Neural cell (in vitro differentiated cells): ENCODE measurements at regions not wholly inside any gene's neighbourhood (a gene's known extent, or its start where the extent isn't known, plus 50 kb on each side); places are given as distances from the start of the nearest gene placed in this dataset.

Experiments used
- H2AFZ ChIP-seq: fragments of 200-600, 300-800 bp; sonication (generic), shearing (Covaris generic); 2 replicates; pipeline ENCODE4 v1.6.0; 2014; ENCODE audit warnings: low read depth, mild to moderate bottlenecking, antibody characterized with exemption, low read length, moderate library complexity
- H3F3A ChIP-seq: fragments of 200-600 bp; shearing (Covaris generic); 2 replicates; pipeline ENCODE4 v1.6.1; 2016; ENCODE audit warnings: mild to moderate bottlenecking, moderate library complexity, mixed read lengths, antibody characterized with exemption, low read length; ENCODE audit not compliant: insufficient read depth, poor library complexity, severe bottlenecking
- H3K27ac ChIP-seq: fragments of 200-600, 300-800 bp; sonication (generic), shearing (Covaris generic); 2 replicates; pipeline ENCODE4 v1.5.1; 2014; ENCODE audit warnings: mild to moderate bottlenecking, low read length, moderate library complexity
- H3K27me3 ChIP-seq: fragments of 300-800, 200-600 bp; sonication (generic), shearing (Covaris generic); 2 replicates; pipeline ENCODE4 v1.6.0; 2014; ENCODE audit warnings: mild to moderate bottlenecking, low read depth, low read length, moderate library complexity; ENCODE audit not compliant: insufficient read depth
- H3K36me3 ChIP-seq: fragments of 300-800, 200-600 bp; sonication (generic), shearing (Covaris generic); 2 replicates; pipeline ENCODE4 v1.5.1; 2014; ENCODE audit warnings: mild to moderate bottlenecking, antibody characterized with exemption, low read length, moderate library complexity; ENCODE audit not compliant: insufficient read depth
- H3K4me2 ChIP-seq: fragments of 300-800, 200-600 bp; sonication (generic), shearing (Covaris generic); 2 replicates; pipeline ENCODE4 v1.6.0; 2014; ENCODE audit warnings: mild to moderate bottlenecking, low read length
- H3K4me3 ChIP-seq: fragments of 300-800, 200-600 bp; sonication (generic), shearing (Covaris generic); 2 replicates; pipeline ENCODE4 v1.5.1; 2014; ENCODE audit warnings: mild to moderate bottlenecking, low read length, moderate library complexity
- H3K79me2 ChIP-seq: fragments of 200-600 bp; shearing (Covaris generic); replicated peaks from 2 replicates; pipeline ENCODE4 v1.6.0; 2014; ENCODE audit warnings: mild to moderate bottlenecking, low read length, moderate library complexity; ENCODE audit not compliant: insufficient read depth
- H3K9ac ChIP-seq: fragments of 300-800, 200-600 bp; sonication (generic), shearing (Covaris generic); 2 replicates; pipeline ENCODE4 v1.6.1; 2016; ENCODE audit warnings: mild to moderate bottlenecking, low read length, mixed read lengths
- H3K9me2 ChIP-seq: fragments of 200-600 bp; shearing (Covaris generic); 2 replicates; pipeline ENCODE4 v1.6.1; 2016; ENCODE audit warnings: mild to moderate bottlenecking, low read length, mixed read lengths; ENCODE audit not compliant: insufficient read depth
- H3K9me3 ChIP-seq: fragments of 200-600, 300-800 bp; sonication (generic), shearing (Covaris generic); 2 replicates; pipeline ENCODE4 v1.6.1; 2016; ENCODE audit warnings: mild to moderate bottlenecking, mixed run types, low read length, moderate library complexity, mixed read lengths
- H4K20me1 ChIP-seq: fragments of 200-600 bp; shearing (Covaris generic); 2 replicates; pipeline ENCODE4 v1.6.1; 2016; ENCODE audit warnings: mild to moderate bottlenecking, mixed run types; ENCODE audit not compliant: insufficient read depth
- EP300 ChIP-seq: fragments of 450-650 bp; conservative IDR thresholded peaks from 2 replicates; pipeline ENCODE4 v1.6.1; 2014; ENCODE audit warnings: antibody characterized with exemption, mild to moderate bottlenecking, moderate library complexity; ENCODE audit not compliant: poor library complexity, severe bottlenecking
- EZH2 ChIP-seq: fragments of 200-600, 300-800 bp; shearing (Covaris generic), sonication (generic); IDR thresholded peaks from 2 replicates; pipeline ENCODE4 v1.6.1; 2014; ENCODE audit warnings: antibody characterized with exemption, low read length, borderline replicate concordance, mild to moderate bottlenecking; ENCODE audit not compliant: insufficient read depth, poor library complexity, severe bottlenecking
- MXI1 ChIP-seq: fragments of 450-650 bp; conservative IDR thresholded peaks from 2 replicates; pipeline ENCODE4 v1.6.1; 2014; ENCODE audit warnings: antibody characterized with exemption, mild to moderate bottlenecking; ENCODE audit not compliant: poor library complexity, severe bottlenecking
- POLR2AphosphoS5 ChIP-seq: IDR thresholded peaks from 2 replicates; pipeline ENCODE4 v1.6.1; 2012
- RAD21 ChIP-seq: fragments of 450-650 bp; conservative IDR thresholded peaks from 2 replicates; pipeline ENCODE4 v1.6.1; 2014; ENCODE audit warnings: antibody characterized with exemption, mild to moderate bottlenecking, moderate library complexity
- REST ChIP-seq: IDR thresholded peaks from 2 replicates; pipeline ENCODE4 v1.6.1; 2012; ENCODE audit warnings: borderline replicate concordance
- SMC3 ChIP-seq: fragments of 450-650 bp; conservative IDR thresholded peaks from 2 replicates; pipeline ENCODE4 v1.6.1; 2014; ENCODE audit warnings: antibody characterized with exemption, mild to moderate bottlenecking, moderate library complexity; ENCODE audit not compliant: poor library complexity
- TAF1 ChIP-seq: IDR thresholded peaks from 2 replicates; pipeline ENCODE4 v1.6.1; 2012; ENCODE audit warnings: low read depth
- TF ChIP-seq, protein P1 (sequence below): fragments of 450-650 bp; IDR thresholded peaks from 2 replicates; pipeline ENCODE4 v1.5.1; 2014; ENCODE audit warnings: antibody characterized with exemption, mild to moderate bottlenecking, moderate library complexity; ENCODE audit not compliant: poor library complexity, severe bottlenecking

DNA sequence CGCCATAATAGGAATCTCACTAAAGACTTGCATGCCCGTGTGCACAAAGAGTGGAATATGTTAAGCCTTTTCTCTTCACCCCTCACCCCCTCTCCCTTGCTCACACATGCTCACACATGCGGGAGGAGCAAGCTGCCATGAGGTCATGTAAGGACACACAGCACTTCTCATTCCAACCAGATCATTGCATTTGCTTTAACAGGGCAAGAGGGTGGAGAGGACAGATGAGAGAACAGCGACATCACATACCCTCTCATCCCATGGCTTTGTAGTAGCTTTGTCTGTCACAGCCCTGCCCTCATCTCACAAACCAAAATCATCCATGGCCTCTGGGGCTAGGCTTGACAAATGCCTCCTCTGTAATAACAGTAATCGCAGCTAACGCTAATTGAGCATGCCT, 145.6 kb upstream of the FRY start:
- H3K27ac ChIP-seq, result no peak overlapping the region
- H3K4me3 ChIP-seq, result no peak overlapping the region
- TF ChIP-seq EP300, result no peak
- no peak for TF ChIP-seq RAD21
- no peak for TF ChIP-seq SMC3
- H3K27me3 ChIP-seq, result no peaks in the 10 kb centered on the region
- H3F3A ChIP-seq, result no peaks in the 10 kb centered on the region
- no peaks in the 10 kb centered on the region for H4K20me1 ChIP-seq
- H3K36me3 ChIP-seq, result no peaks in the 10 kb centered on the region
- H2AFZ ChIP-seq, result no peak overlapping the region
- no peaks in the 10 kb centered on the region for H3K79me2 ChIP-seq
- no peaks in the 10 kb centered on the region for H3K9me3 ChIP-seq
- no peak overlapping the region for H3K4me2 ChIP-seq
- H3K9ac ChIP-seq, result no peak overlapping the region
- no peaks in the 10 kb centered on the region for H3K9me2 ChIP-seq

GRCh38 chr13:31887286-31887685, 144.3 kb upstream of the FRY start:
- no peaks in the 10 kb centered on the region for H3K36me3 ChIP-seq
- H3F3A ChIP-seq, result no peaks in the 10 kb centered on the region
- no peak overlapping the region for H2AFZ ChIP-seq
- H3K9me2 ChIP-seq, result no peaks in the 10 kb centered on the region
- H3K27me3 ChIP-seq, result no peaks in the 10 kb centered on the region
- H3K9me3 ChIP-seq, result no peaks in the 10 kb centered on the region
- TF ChIP-seq EZH2, result no peak
- no peak for TF ChIP-seq EP300
- no peak for TF ChIP-seq POLR2AphosphoS5
- TF ChIP-seq SMC3, result no peak
- no peak for TF ChIP-seq REST
- TF ChIP-seq, protein P1, sequence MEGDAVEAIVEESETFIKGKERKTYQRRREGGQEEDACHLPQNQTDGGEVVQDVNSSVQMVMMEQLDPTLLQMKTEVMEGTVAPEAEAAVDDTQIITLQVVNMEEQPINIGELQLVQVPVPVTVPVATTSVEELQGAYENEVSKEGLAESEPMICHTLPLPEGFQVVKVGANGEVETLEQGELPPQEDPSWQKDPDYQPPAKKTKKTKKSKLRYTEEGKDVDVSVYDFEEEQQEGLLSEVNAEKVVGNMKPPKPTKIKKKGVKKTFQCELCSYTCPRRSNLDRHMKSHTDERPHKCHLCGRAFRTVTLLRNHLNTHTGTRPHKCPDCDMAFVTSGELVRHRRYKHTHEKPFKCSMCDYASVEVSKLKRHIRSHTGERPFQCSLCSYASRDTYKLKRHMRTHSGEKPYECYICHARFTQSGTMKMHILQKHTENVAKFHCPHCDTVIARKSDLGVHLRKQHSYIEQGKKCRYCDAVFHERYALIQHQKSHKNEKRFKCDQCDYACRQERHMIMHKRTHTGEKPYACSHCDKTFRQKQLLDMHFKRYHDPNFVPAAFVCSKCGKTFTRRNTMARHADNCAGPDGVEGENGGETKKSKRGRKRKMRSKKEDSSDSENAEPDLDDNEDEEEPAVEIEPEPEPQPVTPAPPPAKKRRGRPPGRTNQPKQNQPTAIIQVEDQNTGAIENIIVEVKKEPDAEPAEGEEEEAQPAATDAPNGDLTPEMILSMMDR, result no peak
- no peak for TF ChIP-seq TAF1
- no peak for TF ChIP-seq MXI1
- no peak for TF ChIP-seq RAD21
- H3K79me2 ChIP-seq, result no peaks in the 10 kb centered on the region
- H4K20me1 ChIP-seq, result no peaks in the 10 kb centered on the region
- no peak overlapping the region for H3K27ac ChIP-seq
- no peak overlapping the region for H3K4me2 ChIP-seq
- H3K4me3 ChIP-seq, result no peak overlapping the region
- no peak overlapping the region for H3K9ac ChIP-seq

DNA sequence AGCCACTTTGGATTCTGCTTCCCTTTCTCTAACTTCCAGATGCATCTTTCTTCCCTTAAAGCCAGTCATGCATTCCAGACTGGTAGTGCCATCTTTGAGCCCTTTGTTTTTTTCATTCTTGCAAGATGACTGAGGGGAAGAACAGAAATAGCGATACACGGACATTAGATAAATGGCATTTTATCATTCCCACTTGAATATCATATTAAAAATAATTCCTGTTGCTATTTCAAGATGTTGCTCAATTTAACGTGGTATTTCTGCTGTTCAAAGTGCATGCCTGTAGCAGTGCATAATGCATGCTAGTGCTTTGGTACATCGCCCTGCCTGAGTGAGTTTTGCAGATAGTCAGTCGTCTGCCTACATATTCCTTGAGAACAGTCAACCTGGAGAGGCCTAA, 140.6 kb upstream of the FRY start:
- H3K9me2 ChIP-seq, result no peaks in the 10 kb centered on the region
- H3K9ac ChIP-seq, result no peak overlapping the region
- H4K20me1 ChIP-seq, result no peaks in the 10 kb centered on the region
- no peaks in the 10 kb centered on the region for H3K9me3 ChIP-seq
- no peak overlapping the region for H3K27ac ChIP-seq
- H3F3A ChIP-seq, result no peaks in the 10 kb centered on the region
- H3K79me2 ChIP-seq, result no peaks in the 10 kb centered on the region
- no peak for TF ChIP-seq RAD21
- TF ChIP-seq REST, result no peak
- no peak for TF ChIP-seq SMC3
- no peak for TF ChIP-seq EP300
- no peak overlapping the region for H3K4me3 ChIP-seq
- no peak overlapping the region for H2AFZ ChIP-seq
- H3K36me3 ChIP-seq, result no peaks in the 10 kb centered on the region
- H3K4me2 ChIP-seq, result no peak overlapping the region
- no peaks in the 10 kb centered on the region for H3K27me3 ChIP-seq
